Astrocyte (in vitro differentiated cells and primary cell): ENCODE measurements at regions not wholly inside any gene's neighbourhood (a gene's known extent, or its start where the extent isn't known, plus 50 kb on each side); places are given as distances from the start of the nearest gene placed in this dataset.
A peak's percentile ranks its signal among the peaks of the same experiment; 100 is the strongest.

Experiments used
- DNase-seq: peaks from one replicate; pipeline ENCODE4 v3.0.0-alpha.2; 2010; ENCODE audit warnings: low read depth
- FAIRE-seq: peaks from 2 replicates; lab custom pipeline; 2011; peaks lifted over from hg19 to GRCh38; lab: Jason Lieb, UNC
- H2AFZ ChIP-seq: 2 replicates; pipeline ENCODE4 v1.6.0; 2012; ENCODE audit warnings: low read depth, low read length, inconsistent platforms
- H3K27ac ChIP-seq: 2 replicates; pipeline ENCODE4 v1.5.1; 2011; ENCODE audit warnings: low read depth, low read length, inconsistent platforms
- H3K27me3 ChIP-seq: 2 replicates; pipeline ENCODE4 v1.6.0; 2011; ENCODE audit warnings: low read length, inconsistent platforms; ENCODE audit not compliant: insufficient read depth
- H3K36me3 ChIP-seq: 2 replicates; pipeline ENCODE4 v1.5.1; 2011; ENCODE audit warnings: low read length, inconsistent platforms; ENCODE audit not compliant: insufficient read depth
- H3K4me1 ChIP-seq: 2 replicates; pipeline ENCODE4 v1.5.1; 2011; ENCODE audit warnings: low read length, inconsistent platforms; ENCODE audit not compliant: insufficient read depth
- H3K4me2 ChIP-seq: 2 replicates; pipeline ENCODE4 v1.6.0; 2012; ENCODE audit warnings: low read length, inconsistent platforms
- H3K4me3 ChIP-seq: 2 replicates; pipeline ENCODE4 v1.5.1; 2011; ENCODE audit warnings: low read depth, mild to moderate bottlenecking, low read length, inconsistent platforms; ENCODE audit not compliant: insufficient read depth
- H3K79me2 ChIP-seq: 2 replicates; pipeline ENCODE4 v1.6.0; 2012; ENCODE audit warnings: mild to moderate bottlenecking, low read length, inconsistent platforms; ENCODE audit not compliant: insufficient read depth
- H3K9ac ChIP-seq: 2 replicates; pipeline ENCODE4 v1.6.0; 2012; ENCODE audit warnings: mild to moderate bottlenecking, low read length, inconsistent platforms
- H3K9me3 ChIP-seq: 2 replicates; pipeline ENCODE4 v1.5.1; 2012; ENCODE audit warnings: low read depth, mild to moderate bottlenecking, low read length, inconsistent platforms; ENCODE audit not compliant: insufficient read depth
- H4K20me1 ChIP-seq: 2 replicates; pipeline ENCODE4 v1.6.0; 2012; ENCODE audit warnings: low read length, inconsistent platforms; ENCODE audit not compliant: insufficient read depth
- H3K27ac Mint-ChIP-seq: one replicate; pipeline ENCODE4 v1.8.0; 2021; ENCODE audit warnings: mild to moderate bottlenecking, mixed read lengths; ENCODE audit not compliant: unreplicated experiment
- H3K27me3 Mint-ChIP-seq: one replicate; pipeline ENCODE4 v1.8.0; 2021; ENCODE audit warnings: low read depth, mixed read lengths; ENCODE audit not compliant: unreplicated experiment
- H3K36me3 Mint-ChIP-seq: one replicate; pipeline ENCODE4 v1.8.0; 2021; ENCODE audit warnings: low read depth, mixed read lengths; ENCODE audit not compliant: unreplicated experiment
- H3K4me1 Mint-ChIP-seq: one replicate; pipeline ENCODE4 v1.8.0; 2021; ENCODE audit warnings: low read depth, mixed read lengths; ENCODE audit not compliant: unreplicated experiment
- H3K4me3 Mint-ChIP-seq: one replicate; pipeline ENCODE4 v1.8.0; 2021; ENCODE audit warnings: mild to moderate bottlenecking, moderate library complexity, mixed read lengths; ENCODE audit not compliant: unreplicated experiment
- H3K9me3 Mint-ChIP-seq: one replicate; pipeline ENCODE4 v1.8.0; 2021; ENCODE audit warnings: mild to moderate bottlenecking, mixed read lengths; ENCODE audit not compliant: unreplicated experiment
- CTCF ChIP-seq: IDR thresholded peaks from 2 replicates; pipeline ENCODE4 v1.5.1; 2011; ENCODE audit warnings: low read depth, mild to moderate bottlenecking, inconsistent platforms, low read length, moderate library complexity; ENCODE audit not compliant: insufficient read depth
- EZH2 ChIP-seq: IDR thresholded peaks from 2 replicates; pipeline ENCODE4 v1.6.1; 2012; ENCODE audit warnings: mild to moderate bottlenecking, low read length, inconsistent platforms; ENCODE audit not compliant: insufficient read depth

- no peaks in the 10 kb centered on the region for H3K4me1 Mint-ChIP-seq
- Histone ChIP-seq H4K20me1 (no peaks in the 10 kb centered on the region), H2AFZ (no peak overlapping the region), H3K9me3 (no peaks in the 10 kb centered on the region), H3K9ac (no peak overlapping the region), H3K27me3 (no peaks in the 10 kb centered on the region), H3K27ac (no peak overlapping the region), H3K4me3 (no peak overlapping the region), H3K4me2 (no peak overlapping the region), H3K36me3 (no peaks in the 10 kb centered on the region), H3K79me2 (no peaks in the 10 kb centered on the region), H3K4me1 (no peaks in the 10 kb centered on the region)
- no peak for TF ChIP-seq EZH2
- no peak for TF ChIP-seq CTCF
- no peak overlapping the region for H3K4me3 Mint-ChIP-seq
- H3K36me3 Mint-ChIP-seq, result no peaks in the 10 kb centered on the region
- no peak overlapping the region for H3K27ac Mint-ChIP-seq
- DNase-seq (no peak), FAIRE-seq (no peak)
- peaks cover 10% of the 10 kb centered on the region for H3K9me3 Mint-ChIP-seq
- peaks cover under 1% of the 10 kb centered on the region for H3K27me3 Mint-ChIP-seq
These were observed 246.1 kb downstream of the MSX2 start for GRCh38 chr5:174970502-174970901.

GRCh38 chr5:174953871-174954270 lies 229.5 kb downstream of the MSX2 start:
- Mint-ChIP-seq H3K27ac (no peak overlapping the region), H3K36me3 (no peaks in the 10 kb centered on the region), H3K27me3 (peaks cover 46% of the 10 kb centered on the region), H3K4me1 (no peaks in the 10 kb centered on the region), H3K9me3 (no peaks in the 10 kb centered on the region), H3K4me3 (no peak overlapping the region)
- Histone ChIP-seq H3K9ac (no peak overlapping the region), H3K27ac (no peak overlapping the region), H3K4me2 (no peak overlapping the region), H3K27me3 (peaks cover 8% of the 10 kb centered on the region), H3K4me1 (no peaks in the 10 kb centered on the region), H3K4me3 (no peak overlapping the region), H3K79me2 (no peaks in the 10 kb centered on the region), H2AFZ (no peak overlapping the region), H4K20me1 (no peaks in the 10 kb centered on the region), H3K36me3 (no peaks in the 10 kb centered on the region), H3K9me3 (no peaks in the 10 kb centered on the region)
- TF ChIP-seq CTCF (no peak), EZH2 (no peak)
- DNase-seq (no peak), FAIRE-seq (no peak)

- Mint-ChIP-seq H3K4me1 (peaks cover 2% of the 10 kb centered on the region), H3K36me3 (no peaks in the 10 kb centered on the region), H3K27ac (peak overlapping the region; percentile 31), H3K27me3 (peaks cover 46% of the 10 kb centered on the region), H3K4me3 (no peak overlapping the region), H3K9me3 (no peaks in the 10 kb centered on the region)
- Histone ChIP-seq H4K20me1 (no peaks in the 10 kb centered on the region), H3K9ac (no peak overlapping the region), H2AFZ (no peak overlapping the region), H3K36me3 (no peaks in the 10 kb centered on the region), H3K27ac (no peak overlapping the region), H3K27me3 (peaks cover 8% of the 10 kb centered on the region), H3K4me2 (no peak overlapping the region), H3K4me1 (no peaks in the 10 kb centered on the region), H3K4me3 (no peak overlapping the region), H3K79me2 (no peaks in the 10 kb centered on the region), H3K9me3 (no peaks in the 10 kb centered on the region)
- FAIRE-seq (no peak), DNase-seq (peak; percentile 52)
- TF ChIP-seq EZH2 (no peak), CTCF (peak; percentile 90)
These were observed 226.9 kb downstream of the MSX2 start for GRCh38 chr5:174951151-174951780.
